Neural progenitor cell (in vitro differentiated cells): ENCODE measurements at regions not wholly inside any gene's neighbourhood (a gene's known extent, or its start where the extent isn't known, plus 50 kb on each side); places are given as distances from the start of the nearest gene placed in this dataset.

Experiments used
- EZH2 ChIP-seq: fragments of 200-600 bp; sonication (generic); IDR thresholded peaks from 2 replicates; pipeline ENCODE4 v1.6.1; 2017; ENCODE audit warnings: antibody characterized with exemption, mild to moderate bottlenecking, moderate library complexity
- EZH2phosphoT487 ChIP-seq: fragments of 200-600 bp; sonication (generic); IDR thresholded peaks from 2 replicates; pipeline ENCODE4 v1.6.1; 2017; ENCODE audit warnings: antibody characterized with exemption
- TF ChIP-seq, protein P1 (sequence below): fragments of 200-600 bp; sonication (generic); IDR thresholded peaks from 2 replicates; pipeline ENCODE4 v1.5.1; 2017; ENCODE audit warnings: antibody characterized with exemption, mild to moderate bottlenecking

DNA sequence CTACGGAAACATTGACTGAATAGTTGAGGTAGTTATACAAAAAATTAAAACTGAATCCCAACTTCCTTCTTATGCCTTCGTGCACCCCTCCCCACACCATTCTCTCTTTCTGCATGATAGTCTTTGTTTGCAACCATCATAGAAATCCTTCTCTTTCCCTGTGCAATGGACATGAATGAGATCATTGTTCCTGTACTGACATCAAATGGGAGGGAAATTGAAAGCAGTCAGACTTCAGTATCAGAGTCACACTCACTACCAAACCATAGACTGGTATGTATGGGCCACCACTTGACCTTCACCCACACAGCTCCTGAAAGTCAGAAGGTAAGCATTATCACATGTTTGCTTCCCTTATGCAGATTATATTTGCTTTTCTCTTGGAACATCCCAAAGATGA lies 782.8 kb downstream of the BCL11A start:
- TF ChIP-seq, protein P1, sequence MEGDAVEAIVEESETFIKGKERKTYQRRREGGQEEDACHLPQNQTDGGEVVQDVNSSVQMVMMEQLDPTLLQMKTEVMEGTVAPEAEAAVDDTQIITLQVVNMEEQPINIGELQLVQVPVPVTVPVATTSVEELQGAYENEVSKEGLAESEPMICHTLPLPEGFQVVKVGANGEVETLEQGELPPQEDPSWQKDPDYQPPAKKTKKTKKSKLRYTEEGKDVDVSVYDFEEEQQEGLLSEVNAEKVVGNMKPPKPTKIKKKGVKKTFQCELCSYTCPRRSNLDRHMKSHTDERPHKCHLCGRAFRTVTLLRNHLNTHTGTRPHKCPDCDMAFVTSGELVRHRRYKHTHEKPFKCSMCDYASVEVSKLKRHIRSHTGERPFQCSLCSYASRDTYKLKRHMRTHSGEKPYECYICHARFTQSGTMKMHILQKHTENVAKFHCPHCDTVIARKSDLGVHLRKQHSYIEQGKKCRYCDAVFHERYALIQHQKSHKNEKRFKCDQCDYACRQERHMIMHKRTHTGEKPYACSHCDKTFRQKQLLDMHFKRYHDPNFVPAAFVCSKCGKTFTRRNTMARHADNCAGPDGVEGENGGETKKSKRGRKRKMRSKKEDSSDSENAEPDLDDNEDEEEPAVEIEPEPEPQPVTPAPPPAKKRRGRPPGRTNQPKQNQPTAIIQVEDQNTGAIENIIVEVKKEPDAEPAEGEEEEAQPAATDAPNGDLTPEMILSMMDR = no peak
- TF ChIP-seq EZH2phosphoT487 (no peak), EZH2 (no peak)
